Right atrium auricular region (tissue), 2 donors: ENCODE measurements at regions not wholly inside any gene's neighbourhood (a gene's known extent, or its start where the extent isn't known, plus 50 kb on each side); places are given as distances from the start of the nearest gene placed in this dataset.

Source experiments
- DNase-seq: peaks from one replicate; pipeline ENCODE4 v3.0.0-alpha.2; 2019; ENCODE audit warnings: low spot score
- H3K27ac ChIP-seq, 2 donors: fragments of 200-600 bp; sonication (generic); 1 replicate in 1 of 2; 2 replicates in 1 of 2; pipeline ENCODE4 v1.5.1; 2016 to 2019
- H3K27me3 ChIP-seq, 2 donors: fragments of 200-600 bp; sonication (generic); one replicate each; pipeline versions ENCODE4 v1.5.1 to v1.6.0; 2017 to 2019
- H3K36me3 ChIP-seq: fragments of 200-600 bp; sonication (generic); one replicate; pipeline ENCODE4 v1.5.1; 2016
- H3K4me1 ChIP-seq, 2 donors: fragments of 200-600 bp; sonication (generic); one replicate each; pipeline versions ENCODE4 v1.5.1 to v1.6.0; 2017 to 2019
- H3K4me3 ChIP-seq, 2 donors: fragments of 200-600 bp; sonication (generic); 1 replicate in 1 of 2; 2 replicates in 1 of 2; pipeline ENCODE4 v1.5.1; 2017 to 2019; ENCODE audit warnings: mild to moderate bottlenecking in 1 of 2, moderate library complexity in 1 of 2
- H3K9me3 ChIP-seq, 2 donors: fragments of 200-600 bp; sonication (generic); one replicate each; pipeline ENCODE4 v1.5.1; 2019
- TF ChIP-seq, protein P1 (sequence below), 2 donors: fragments of 200-600 bp; sonication (generic); IDR thresholded peaks; one replicate each; pipeline ENCODE4 v1.5.1; 2019; ENCODE audit warnings: antibody characterized with exemption in 2 of 2

GRCh38 chr4:23207059-23207458 is 514.3 kb downstream of the GBA3 start:
- Histone ChIP-seq H3K27ac (no peak overlapping the region), H3K4me1 (no peaks in the 10 kb centered on the region), H3K4me3 (no peak overlapping the region), H3K36me3 (no peaks in the 10 kb centered on the region), H3K9me3 (peaks cover 0 to 16% of the 10 kb centered on the region in 2 donors), H3K27me3 (no peaks in the 10 kb centered on the region)
- TF ChIP-seq, protein P1, sequence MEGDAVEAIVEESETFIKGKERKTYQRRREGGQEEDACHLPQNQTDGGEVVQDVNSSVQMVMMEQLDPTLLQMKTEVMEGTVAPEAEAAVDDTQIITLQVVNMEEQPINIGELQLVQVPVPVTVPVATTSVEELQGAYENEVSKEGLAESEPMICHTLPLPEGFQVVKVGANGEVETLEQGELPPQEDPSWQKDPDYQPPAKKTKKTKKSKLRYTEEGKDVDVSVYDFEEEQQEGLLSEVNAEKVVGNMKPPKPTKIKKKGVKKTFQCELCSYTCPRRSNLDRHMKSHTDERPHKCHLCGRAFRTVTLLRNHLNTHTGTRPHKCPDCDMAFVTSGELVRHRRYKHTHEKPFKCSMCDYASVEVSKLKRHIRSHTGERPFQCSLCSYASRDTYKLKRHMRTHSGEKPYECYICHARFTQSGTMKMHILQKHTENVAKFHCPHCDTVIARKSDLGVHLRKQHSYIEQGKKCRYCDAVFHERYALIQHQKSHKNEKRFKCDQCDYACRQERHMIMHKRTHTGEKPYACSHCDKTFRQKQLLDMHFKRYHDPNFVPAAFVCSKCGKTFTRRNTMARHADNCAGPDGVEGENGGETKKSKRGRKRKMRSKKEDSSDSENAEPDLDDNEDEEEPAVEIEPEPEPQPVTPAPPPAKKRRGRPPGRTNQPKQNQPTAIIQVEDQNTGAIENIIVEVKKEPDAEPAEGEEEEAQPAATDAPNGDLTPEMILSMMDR (IDR thresholded peaks at IDR 0.05): no peak
- DNase-seq: no peak

GRCh38 chr4:23202712-23203247 is 510.0 kb downstream of the GBA3 start:
- TF ChIP-seq, protein P1 (IDR thresholded peaks at IDR 0.05): no peak
- Histone ChIP-seq H3K4me3 (no peak overlapping the region), H3K27ac (no peak overlapping the region), H3K9me3 (peaks cover 0 to 16% of the 10 kb centered on the region in 2 donors), H3K4me1 (no peaks in the 10 kb centered on the region), H3K27me3 (no peaks in the 10 kb centered on the region), H3K36me3 (no peaks in the 10 kb centered on the region)
- no peak for DNase-seq

GRCh38 chr4:23194751-23195150 is 502.0 kb downstream of the GBA3 start:
- no peak for DNase-seq
- H3K27me3 ChIP-seq: no peaks in the 10 kb centered on the region
- H3K4me1 ChIP-seq: no peaks in the 10 kb centered on the region
- no peak overlapping the region for H3K27ac ChIP-seq
- TF ChIP-seq, protein P1 (IDR thresholded peaks at IDR 0.05): no peak
- H3K9me3 ChIP-seq: no peaks in the 10 kb centered on the region
- H3K4me3 ChIP-seq: no peak overlapping the region
- no peaks in the 10 kb centered on the region for H3K36me3 ChIP-seq

DNA sequence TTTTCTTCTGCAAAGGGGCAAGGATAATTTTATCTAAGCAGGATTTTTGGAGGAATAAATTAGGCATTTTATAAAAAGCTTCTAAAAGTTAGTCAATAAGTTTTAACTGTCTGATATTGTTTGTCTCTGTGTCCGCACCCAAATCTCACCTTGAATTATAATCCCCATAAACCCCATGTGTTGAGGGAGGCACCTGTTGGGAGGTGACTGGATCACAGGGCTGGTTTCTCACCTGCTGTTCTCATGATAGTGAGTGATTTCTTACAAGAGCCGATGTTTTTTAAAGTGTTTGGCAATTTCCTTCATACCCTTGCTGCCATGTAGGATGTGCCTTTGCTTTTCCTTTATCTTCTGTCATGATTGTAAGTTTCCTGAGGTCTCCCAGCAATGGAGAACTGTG is 481.4 kb downstream of the GBA3 start:
- no peaks in the 10 kb centered on the region for H3K4me1 ChIP-seq
- DNase-seq: no peak
- H3K4me3 ChIP-seq: no peak overlapping the region
- H3K36me3 ChIP-seq: no peaks in the 10 kb centered on the region
- H3K27me3 ChIP-seq: no peaks in the 10 kb centered on the region
- no peak overlapping the region for H3K27ac ChIP-seq
- H3K9me3 ChIP-seq: no peaks in the 10 kb centered on the region
- TF ChIP-seq, protein P1 (IDR thresholded peaks at IDR 0.05): no peak

GRCh38 chr4:23171976-23172375 is 479.2 kb downstream of the GBA3 start:
- no peaks in the 10 kb centered on the region for H3K4me1 ChIP-seq
- no peaks in the 10 kb centered on the region for H3K36me3 ChIP-seq
- TF ChIP-seq, protein P1 (IDR thresholded peaks at IDR 0.05): no peak
- no peak overlapping the region for H3K27ac ChIP-seq
- no peaks in the 10 kb centered on the region for H3K9me3 ChIP-seq
- no peak overlapping the region for H3K4me3 ChIP-seq
- no peak for DNase-seq
- no peaks in the 10 kb centered on the region for H3K27me3 ChIP-seq

DNA sequence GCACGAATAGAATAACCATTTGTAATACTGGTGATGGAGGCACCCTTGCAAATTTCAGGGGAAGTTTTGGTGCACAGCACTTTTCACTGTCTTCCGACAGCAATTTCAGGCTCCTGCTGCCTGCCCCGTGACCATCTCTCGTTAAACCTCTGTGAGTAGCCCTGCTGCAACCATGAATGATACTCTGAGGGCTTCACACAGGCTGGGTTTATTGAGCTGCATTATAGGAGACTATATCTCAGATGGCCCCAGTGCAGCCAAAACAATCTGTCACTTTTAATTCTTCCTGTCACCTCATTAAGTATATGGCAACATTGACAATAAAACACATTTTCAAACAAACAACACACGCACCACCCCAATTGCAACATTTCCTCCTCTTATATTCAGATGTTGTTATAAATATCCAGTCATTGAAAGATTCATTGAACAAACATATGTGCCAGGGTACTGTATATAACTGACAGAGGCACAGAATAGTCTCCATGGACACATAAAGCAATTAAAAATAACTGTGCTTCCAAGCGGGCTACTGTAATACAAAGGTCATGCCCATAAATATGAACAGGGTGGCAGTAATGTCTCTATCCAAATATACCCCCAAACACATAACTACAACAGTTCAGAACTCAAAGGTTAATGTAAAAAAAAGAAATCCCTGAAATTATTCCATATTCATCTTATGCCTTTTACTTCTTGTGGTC is 477.0 kb downstream of the GBA3 start:
- Histone ChIP-seq H3K4me1 (no peaks in the 10 kb centered on the region), H3K36me3 (no peaks in the 10 kb centered on the region), H3K27me3 (no peaks in the 10 kb centered on the region), H3K9me3 (no peaks in the 10 kb centered on the region), H3K27ac (no peak overlapping the region), H3K4me3 (no peak overlapping the region)
- no peak for DNase-seq
- TF ChIP-seq, protein P1 (IDR thresholded peaks at IDR 0.05): no peak
